ENCODE measurements at regions not wholly inside any gene's neighbourhood (a gene's known extent, or its start where the extent isn't known, plus 50 kb on each side); places are given as distances from the start of the nearest gene placed in this dataset.

DNA sequence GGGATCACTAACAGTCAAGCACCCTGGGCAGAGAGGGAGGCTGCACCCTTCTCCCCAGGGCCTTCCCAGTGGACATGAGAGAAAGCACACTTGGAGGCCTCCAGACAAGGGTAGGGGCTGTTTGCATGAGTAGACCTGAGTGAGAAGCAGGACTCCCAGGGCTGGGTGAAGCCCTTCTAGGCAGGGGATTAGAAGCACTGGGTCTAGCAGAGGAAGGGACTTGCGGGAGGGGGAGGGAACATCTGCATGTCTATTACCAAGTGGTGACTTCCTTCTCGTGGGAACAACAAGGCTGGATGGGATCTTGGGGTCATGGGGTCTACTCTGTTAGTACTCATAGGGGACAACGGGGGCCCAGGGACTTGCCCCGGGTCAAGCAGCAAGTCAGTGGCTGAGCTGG lies 67.8 kb downstream of the EMX2 start:
- Histone ChIP-seq H3K4me1 (no peaks in the 10 kb centered on the region), H3K4me3 (no peak overlapping the region), H3K27ac (peak overlapping the region in 1 of 4 donors; percentile 3), H3K9me3 (no peaks in the 10 kb centered on the region), H3K36me3 (no peaks in the 10 kb centered on the region), H3K27me3 (no peaks in the 10 kb centered on the region)
- no peak for DNase-seq (ENCODE audit: low spot score in 2 of 2)
- WGBS, 2 donors: 47 to 57% methylated on average over 4 of the region's 4 CpGs
- TF ChIP-seq, protein P1, sequence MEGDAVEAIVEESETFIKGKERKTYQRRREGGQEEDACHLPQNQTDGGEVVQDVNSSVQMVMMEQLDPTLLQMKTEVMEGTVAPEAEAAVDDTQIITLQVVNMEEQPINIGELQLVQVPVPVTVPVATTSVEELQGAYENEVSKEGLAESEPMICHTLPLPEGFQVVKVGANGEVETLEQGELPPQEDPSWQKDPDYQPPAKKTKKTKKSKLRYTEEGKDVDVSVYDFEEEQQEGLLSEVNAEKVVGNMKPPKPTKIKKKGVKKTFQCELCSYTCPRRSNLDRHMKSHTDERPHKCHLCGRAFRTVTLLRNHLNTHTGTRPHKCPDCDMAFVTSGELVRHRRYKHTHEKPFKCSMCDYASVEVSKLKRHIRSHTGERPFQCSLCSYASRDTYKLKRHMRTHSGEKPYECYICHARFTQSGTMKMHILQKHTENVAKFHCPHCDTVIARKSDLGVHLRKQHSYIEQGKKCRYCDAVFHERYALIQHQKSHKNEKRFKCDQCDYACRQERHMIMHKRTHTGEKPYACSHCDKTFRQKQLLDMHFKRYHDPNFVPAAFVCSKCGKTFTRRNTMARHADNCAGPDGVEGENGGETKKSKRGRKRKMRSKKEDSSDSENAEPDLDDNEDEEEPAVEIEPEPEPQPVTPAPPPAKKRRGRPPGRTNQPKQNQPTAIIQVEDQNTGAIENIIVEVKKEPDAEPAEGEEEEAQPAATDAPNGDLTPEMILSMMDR (IDR thresholded peaks at IDR 0.05): no peak
- TF ChIP-seq EP300 (IDR thresholded peaks at IDR 0.05): no peak
- no peak for TF ChIP-seq POLR2A (IDR thresholded peaks at IDR 0.05)

DNA sequence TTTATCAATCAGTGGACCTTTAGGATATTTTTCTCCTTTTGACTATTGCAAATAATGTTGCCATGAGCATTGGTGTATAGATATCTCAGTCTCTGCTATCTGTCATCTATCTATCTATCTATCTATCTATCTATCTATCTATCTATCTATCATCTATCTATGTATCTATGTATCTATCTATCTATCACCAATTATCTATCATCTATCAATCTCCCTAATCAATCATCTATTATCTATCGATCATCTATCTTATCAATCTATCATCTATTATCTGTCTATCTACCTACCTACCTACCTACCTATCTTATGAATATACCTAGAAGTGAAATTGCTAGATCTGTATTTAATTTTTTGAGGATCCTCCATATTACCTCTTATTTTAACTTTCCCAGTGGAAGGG lies 69.6 kb downstream of the EMX2 start:
- H3K4me3 ChIP-seq: no peak overlapping the region
- H3K27ac ChIP-seq: no peak overlapping the region
- H3K36me3 ChIP-seq: no peaks in the 10 kb centered on the region
- no peaks in the 10 kb centered on the region for H3K9me3 ChIP-seq
- 98 to 100% methylated on average over 1 of the region's 1 CpG for WGBS, 2 donors
- no peak for DNase-seq (ENCODE audit: low spot score in 2 of 2)
- H3K4me1 ChIP-seq: no peaks in the 10 kb centered on the region
- no peaks in the 10 kb centered on the region for H3K27me3 ChIP-seq
- TF ChIP-seq POLR2A (IDR thresholded peaks at IDR 0.05) (no peak), EP300 (IDR thresholded peaks at IDR 0.05) (no peak)
- TF ChIP-seq, protein P1 (IDR thresholded peaks at IDR 0.05): no peak

DNA sequence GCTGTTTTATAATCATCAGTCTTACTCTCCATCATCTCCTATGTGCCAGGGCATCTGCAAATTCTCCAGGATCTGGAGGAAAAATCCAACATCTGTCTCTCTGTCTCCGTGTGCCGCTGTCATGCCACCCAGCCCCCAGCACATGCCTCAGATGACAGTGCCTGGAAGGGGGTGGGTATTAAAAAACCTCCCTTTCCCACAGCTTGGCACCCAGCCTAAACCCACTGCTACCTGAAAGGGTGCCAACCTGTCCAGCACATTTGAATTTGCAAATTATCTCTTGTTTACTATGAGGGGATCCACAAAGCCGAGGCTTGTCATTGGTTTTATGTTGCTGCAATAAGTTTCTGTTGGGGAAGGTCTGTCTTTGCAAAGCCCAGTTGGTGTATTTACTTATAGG lies 73.1 kb downstream of the EMX2 start:
- Histone ChIP-seq H3K4me3 (no peak overlapping the region), H3K36me3 (no peaks in the 10 kb centered on the region), H3K4me1 (no peaks in the 10 kb centered on the region), H3K27ac (no peak overlapping the region), H3K27me3 (no peaks in the 10 kb centered on the region), H3K9me3 (no peaks in the 10 kb centered on the region)
- DNase-seq (ENCODE audit: low spot score in 2 of 2): no peak
- no peak for TF ChIP-seq EP300 (IDR thresholded peaks at IDR 0.05)
- no peak for TF ChIP-seq POLR2A (IDR thresholded peaks at IDR 0.05)
- TF ChIP-seq, protein P1 (IDR thresholded peaks at IDR 0.05): no peak
- 70 to 71% methylated on average over 3 of the region's 3 CpGs for WGBS, 2 donors

DNA sequence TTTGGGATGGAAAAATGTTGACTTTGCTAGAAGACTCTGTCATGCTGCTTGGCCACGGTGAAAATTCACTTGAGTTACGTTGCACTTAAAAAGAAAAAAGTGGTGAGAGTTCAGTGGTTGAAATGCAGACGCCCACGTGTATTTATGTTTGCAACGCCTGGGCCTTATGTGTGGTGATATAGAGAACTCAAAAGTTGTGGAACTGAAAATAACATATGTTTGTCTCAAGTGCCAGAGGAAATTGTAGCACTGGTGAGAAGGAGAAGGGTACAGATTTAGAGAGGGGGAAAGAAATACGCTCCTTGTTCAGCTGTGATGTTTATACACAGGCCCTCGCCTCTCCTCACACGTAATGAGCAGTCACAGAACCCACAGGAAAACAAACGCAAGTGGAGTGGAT lies 73.6 kb downstream of the EMX2 start:
- TF ChIP-seq EP300 (IDR thresholded peaks at IDR 0.05) (no peak), POLR2A (IDR thresholded peaks at IDR 0.05) (no peak)
- TF ChIP-seq, protein P1 (IDR thresholded peaks at IDR 0.05): no peak
- Histone ChIP-seq H3K36me3 (no peaks in the 10 kb centered on the region), H3K27ac (no peak overlapping the region), H3K4me3 (no peak overlapping the region), H3K9me3 (no peaks in the 10 kb centered on the region), H3K27me3 (no peaks in the 10 kb centered on the region), H3K4me1 (no peaks in the 10 kb centered on the region)
- DNase-seq (ENCODE audit: low spot score in 2 of 2): no peak
- 55 to 59% methylated on average over 9 of the region's 9 CpGs for WGBS, 2 donors

DNA sequence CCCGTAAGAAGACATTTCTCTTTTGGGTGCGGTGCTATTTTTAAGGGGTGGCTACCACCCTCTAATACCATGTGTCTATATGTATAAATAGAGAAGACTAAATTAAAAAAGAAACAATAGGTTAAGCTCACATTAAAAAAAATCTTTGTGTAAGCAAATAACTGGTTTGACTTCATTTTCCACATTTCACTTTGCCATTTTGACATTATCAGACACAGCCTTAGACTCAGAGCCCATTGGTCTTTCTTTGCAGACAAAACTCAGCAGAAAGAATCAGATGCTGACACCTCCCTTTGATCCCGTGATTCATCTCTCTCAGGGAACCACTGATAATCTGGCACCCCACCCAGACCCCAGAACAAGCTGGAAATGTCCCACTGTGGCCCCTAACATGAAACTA lies 74.5 kb downstream of the EMX2 start:
- 52 to 74% methylated on average over 3 of the region's 3 CpGs for WGBS, 2 donors

More for the DNA sequence above, 74.5 kb downstream of the EMX2 start:
- Histone ChIP-seq H3K4me3 (no peak overlapping the region), H3K36me3 (no peaks in the 10 kb centered on the region), H3K27me3 (no peaks in the 10 kb centered on the region), H3K27ac (no peak overlapping the region), H3K4me1 (no peaks in the 10 kb centered on the region), H3K9me3 (no peaks in the 10 kb centered on the region)
- no peak for TF ChIP-seq POLR2A (IDR thresholded peaks at IDR 0.05)
- TF ChIP-seq EP300 (IDR thresholded peaks at IDR 0.05): no peak
- TF ChIP-seq, protein P1 (IDR thresholded peaks at IDR 0.05): no peak
- no peak for DNase-seq (ENCODE audit: low spot score in 2 of 2)
